ENCODE measurements at regions not wholly inside any gene's neighbourhood (a gene's known extent, or its start where the extent isn't known, plus 50 kb on each side); places are given as distances from the start of the nearest gene placed in this dataset.
"Not testable (repeated sequence)": the region's sequence is repeated elsewhere in the genome, so short reads cannot be mapped to it uniquely, and the experiment has no call there.

DNA sequence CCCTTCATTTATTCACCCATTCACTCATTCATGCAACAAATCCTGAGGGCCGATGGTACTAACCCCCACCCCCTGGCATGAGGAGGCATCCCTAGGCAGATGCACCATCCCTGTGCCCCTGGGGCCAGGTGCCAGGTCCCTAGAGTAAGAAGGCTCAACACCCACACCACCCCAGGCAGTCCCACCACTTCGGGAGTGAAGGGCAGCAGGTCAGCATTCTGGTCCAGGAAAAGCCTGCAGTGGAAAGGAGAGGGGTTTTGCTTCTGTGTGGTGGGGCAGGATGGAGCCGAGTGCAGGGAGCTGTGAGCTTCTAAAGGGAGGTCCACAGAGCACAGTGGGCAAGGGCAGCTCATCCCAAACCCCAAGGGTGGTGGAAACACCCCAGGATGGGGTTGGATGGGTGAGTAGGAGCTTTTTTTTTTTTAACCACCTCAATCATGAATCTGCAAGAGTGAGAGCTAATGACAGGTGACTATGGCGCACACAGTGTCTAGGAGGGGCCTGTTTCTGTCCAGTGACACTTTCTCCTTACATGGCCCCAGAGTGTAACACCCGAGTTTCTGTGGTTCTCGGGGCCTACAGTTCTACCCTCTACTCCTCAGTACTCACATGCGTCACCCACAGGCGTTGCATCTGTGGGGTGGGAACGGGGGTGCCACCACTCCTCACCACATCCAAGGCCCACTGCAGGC is 414.3 kb downstream of the TMEM121 start:
- DNase-seq (ENCODE audit: low spot score in 2 of 2) = no peak
- H3K4me1 ChIP-seq = no peaks in the 10 kb centered on the region
- in situ Hi-C loops (cut with MboI; ENCODE audit: low sequenced_read_pairs) = loop anchor here (10.0 kb wide), 1 partner anchor 386 kb away; no protein-coding TSS in a partner anchor
- no peaks in the 10 kb centered on the region for H3K9me3 ChIP-seq
- H3K36me3 ChIP-seq (replicated peaks) = no peaks in the 10 kb centered on the region
- no peak overlapping the region for H3K4me3 ChIP-seq
- H3K27me3 ChIP-seq (ENCODE audit: low read depth) = no peaks in the 10 kb centered on the region

DNA sequence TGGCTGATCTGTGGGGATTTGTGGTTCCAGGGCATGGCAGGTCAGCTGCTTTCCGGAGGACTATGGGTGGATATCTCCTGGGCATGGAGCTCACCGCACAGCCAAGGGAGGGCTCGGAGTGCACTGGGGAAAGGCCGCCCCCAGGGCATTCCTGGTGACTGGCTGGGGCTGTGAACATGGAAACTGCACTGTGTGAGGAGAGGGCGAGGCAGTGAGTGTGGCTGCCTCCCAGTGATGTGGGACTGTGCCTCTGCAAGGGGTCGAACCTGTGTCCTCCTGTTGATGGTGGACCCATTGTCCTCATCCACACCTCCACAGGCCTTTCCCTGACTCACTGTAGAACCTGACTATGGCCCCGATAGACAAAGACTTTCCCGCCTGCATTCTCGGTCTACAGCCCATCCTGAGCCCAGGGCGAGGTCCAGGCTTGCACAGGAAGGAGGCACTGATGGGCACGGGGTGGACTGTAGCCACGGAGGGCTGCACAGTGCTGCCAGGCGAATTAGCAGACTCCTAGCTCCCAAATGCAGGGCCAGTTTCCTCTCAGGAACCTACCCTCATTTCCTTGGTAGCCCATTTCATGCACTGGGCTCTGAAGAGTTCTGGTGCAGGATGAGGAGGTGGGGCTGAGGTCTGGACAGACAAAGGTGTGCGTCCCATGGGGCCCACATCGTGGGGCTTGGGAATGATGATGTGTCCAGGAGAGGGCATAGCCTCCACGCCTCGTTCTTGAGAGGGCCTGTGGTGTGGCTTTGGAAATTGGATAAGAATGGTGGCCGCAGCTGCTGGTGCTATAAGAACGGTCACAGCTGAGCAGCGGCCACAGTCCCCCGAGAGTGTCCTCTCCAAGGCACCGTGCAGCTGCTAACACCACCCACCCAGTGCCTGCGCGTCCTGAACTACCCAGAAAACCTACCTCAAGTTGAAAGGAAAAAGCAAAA is 415.1 kb downstream of the TMEM121 start:
- no peak for DNase-seq (ENCODE audit: low spot score in 2 of 2)
- no peak overlapping the region for H3K4me3 ChIP-seq
- no peaks in the 10 kb centered on the region for H3K36me3 ChIP-seq (replicated peaks)
- no peaks in the 10 kb centered on the region for H3K9me3 ChIP-seq
- H3K27me3 ChIP-seq (ENCODE audit: low read depth) = no peaks in the 10 kb centered on the region
- in situ Hi-C loops (cut with MboI; ENCODE audit: low sequenced_read_pairs) = loop anchor here (10.0 kb wide), 1 partner anchor 387 kb away; no protein-coding TSS in a partner anchor
- H3K4me1 ChIP-seq = no peaks in the 10 kb centered on the region

DNA sequence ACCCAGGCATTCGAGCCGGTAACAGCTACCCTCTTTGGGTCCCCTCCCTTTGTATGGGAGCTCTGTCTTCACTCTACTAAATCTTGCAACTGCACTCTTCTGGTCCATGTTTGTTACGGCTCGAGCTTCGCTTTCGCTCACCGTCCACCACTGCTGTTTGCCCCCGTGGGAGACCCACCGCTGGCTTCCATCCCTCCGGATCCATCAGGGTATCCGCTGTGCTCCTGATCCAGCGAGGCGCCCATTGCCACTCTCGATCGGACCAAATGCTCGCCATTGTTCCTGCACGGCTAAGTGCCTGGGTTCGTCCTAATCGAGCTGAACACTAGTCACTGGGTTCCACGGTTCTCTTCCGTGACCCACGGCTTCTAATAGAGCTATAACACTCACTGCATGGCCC is 416.3 kb downstream of the TMEM121 start:
- not testable (repeated sequence) for H3K4me3 ChIP-seq; DNase-seq (ENCODE audit: low spot score in 2 of 2); H3K4me1 ChIP-seq; H3K27me3 ChIP-seq (ENCODE audit: low read depth); H3K9me3 ChIP-seq; H3K36me3 ChIP-seq (replicated peaks)
- in situ Hi-C loops (cut with MboI; ENCODE audit: low sequenced_read_pairs) = loop anchor here (10.0 kb wide), 1 partner anchor 388 kb away; no protein-coding TSS in a partner anchor

DNA sequence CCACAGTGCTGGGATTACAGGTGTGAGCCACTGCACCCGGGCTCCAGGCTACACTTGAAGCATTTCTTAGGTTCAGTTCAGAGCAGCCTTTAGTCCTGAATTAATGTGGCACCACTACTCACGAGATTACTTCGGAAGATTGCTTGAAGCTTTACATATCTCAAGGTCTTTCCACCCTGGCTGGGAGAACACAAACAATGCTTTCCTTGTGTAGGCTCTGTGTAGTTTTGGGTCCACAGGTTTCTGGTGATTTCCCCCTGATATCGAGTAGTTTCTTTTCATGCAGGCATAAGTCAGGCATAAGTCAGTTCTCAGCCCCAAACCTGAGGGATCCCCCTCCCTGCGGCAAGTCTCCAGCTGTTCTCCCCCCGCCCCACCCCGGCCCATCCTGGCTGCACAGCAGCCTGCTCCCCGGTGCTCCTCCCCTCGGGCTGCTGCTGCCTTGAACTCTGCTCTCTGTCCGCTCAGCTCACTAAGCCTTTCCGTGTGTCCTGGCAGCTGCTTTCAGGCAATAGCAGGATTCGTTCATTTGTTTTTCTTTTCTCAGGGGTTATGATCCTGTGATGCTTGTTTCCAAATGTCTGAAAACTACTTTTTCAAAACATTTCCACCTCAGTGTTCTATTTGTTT is 417.7 kb downstream of the TMEM121 start:
- in situ Hi-C loops (cut with MboI; ENCODE audit: low sequenced_read_pairs) = loop anchor here (10.0 kb wide), 1 partner anchor 389 kb away; no protein-coding TSS in a partner anchor
- Histone ChIP-seq H3K4me3 (no peak overlapping the region), H3K4me1 (no peaks in the 10 kb centered on the region), H3K27me3 (ENCODE audit: low read depth) (no peaks in the 10 kb centered on the region), H3K36me3 (replicated peaks) (no peaks in the 10 kb centered on the region), H3K9me3 (no peaks in the 10 kb centered on the region)
- DNase-seq (ENCODE audit: low spot score in 2 of 2) = no peak

DNA sequence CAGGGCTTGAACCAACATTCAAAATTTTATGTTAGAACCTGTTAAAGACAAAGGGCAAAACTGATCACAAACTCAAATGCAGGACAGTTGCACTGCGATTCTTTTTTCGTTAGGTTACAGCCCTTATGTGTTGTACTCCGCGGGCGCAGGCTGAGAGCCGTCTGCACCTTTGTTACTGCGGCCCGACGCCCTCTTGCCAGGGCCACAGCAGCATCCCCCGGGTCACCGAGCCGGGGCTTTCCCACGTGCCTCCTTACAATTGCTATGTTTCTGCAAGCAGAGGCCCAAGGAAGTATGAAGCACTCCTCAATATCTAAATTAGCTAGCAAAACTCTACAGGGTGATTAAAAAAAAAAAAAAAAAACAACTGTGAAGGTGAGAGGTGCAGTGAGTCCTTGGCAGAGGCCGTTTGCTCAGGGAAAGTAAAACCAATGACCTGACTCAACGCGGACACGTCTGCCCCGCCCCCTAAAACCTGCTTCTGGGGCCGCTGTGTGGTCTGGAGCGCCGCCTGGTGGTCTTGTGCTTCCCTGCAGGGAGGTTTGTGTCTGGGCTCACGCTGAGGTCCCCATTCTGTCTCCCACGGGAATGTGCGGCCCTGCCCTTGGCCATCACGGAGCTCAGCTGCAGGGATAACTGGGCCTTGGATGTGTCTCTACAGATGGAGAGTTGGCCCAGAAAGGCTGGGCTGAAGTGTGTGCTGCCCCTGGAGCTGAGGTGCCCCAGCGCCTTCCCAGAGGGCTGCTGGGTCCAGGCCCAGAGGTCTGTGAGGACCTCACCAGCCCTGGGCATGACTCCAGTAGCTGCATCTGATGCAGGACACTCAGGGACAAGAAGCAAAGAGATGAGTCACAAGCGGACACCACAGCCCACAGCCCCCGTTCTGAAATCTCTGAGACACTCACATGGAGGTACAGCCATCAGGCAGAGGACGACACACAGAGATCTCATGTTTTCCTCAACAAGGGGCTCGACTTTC is 418.5 kb downstream of the TMEM121 start:
- in situ Hi-C loops (cut with MboI; ENCODE audit: low sequenced_read_pairs) = loop anchor here (10.0 kb wide), 1 partner anchor 390 kb away; no protein-coding TSS in a partner anchor
- H3K36me3 ChIP-seq (replicated peaks) = no peaks in the 10 kb centered on the region
- no peak overlapping the region for H3K4me3 ChIP-seq
- no peaks in the 10 kb centered on the region for H3K9me3 ChIP-seq
- peak; percentile 39 to 88 for DNase-seq (ENCODE audit: low spot score in 2 of 2)
- no peaks in the 10 kb centered on the region for H3K4me1 ChIP-seq
- no peaks in the 10 kb centered on the region for H3K27me3 ChIP-seq (ENCODE audit: low read depth)

DNA sequence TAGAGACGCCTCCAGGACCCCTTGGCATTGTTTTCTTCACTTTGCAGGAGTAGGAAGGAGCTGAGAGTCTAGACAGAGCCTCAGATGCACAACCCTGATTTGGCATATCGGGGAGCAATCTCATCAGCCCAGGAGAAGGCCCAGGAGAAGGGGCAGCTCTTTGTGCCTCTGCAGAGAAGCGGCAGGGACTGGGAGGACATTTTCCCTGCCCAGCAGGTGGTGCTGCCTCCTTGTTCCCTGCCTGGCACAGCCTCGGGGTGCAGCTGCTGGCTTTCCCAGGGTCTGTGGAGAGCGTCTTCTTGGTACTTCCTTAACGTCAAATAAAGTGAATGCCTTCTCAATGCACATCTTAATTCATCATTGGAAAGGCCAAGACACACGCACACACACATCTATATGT is 419.5 kb downstream of the TMEM121 start:
- no peaks in the 10 kb centered on the region for H3K36me3 ChIP-seq (replicated peaks)
- no peaks in the 10 kb centered on the region for H3K4me1 ChIP-seq
- H3K9me3 ChIP-seq = no peaks in the 10 kb centered on the region
- DNase-seq (ENCODE audit: low spot score in 2 of 2) = no peak
- H3K4me3 ChIP-seq = no peak overlapping the region
- in situ Hi-C loops (cut with MboI; ENCODE audit: low sequenced_read_pairs) = loop anchor here (10.0 kb wide), 1 partner anchor 391 kb away; no protein-coding TSS in a partner anchor
- no peaks in the 10 kb centered on the region for H3K27me3 ChIP-seq (ENCODE audit: low read depth)

DNA sequence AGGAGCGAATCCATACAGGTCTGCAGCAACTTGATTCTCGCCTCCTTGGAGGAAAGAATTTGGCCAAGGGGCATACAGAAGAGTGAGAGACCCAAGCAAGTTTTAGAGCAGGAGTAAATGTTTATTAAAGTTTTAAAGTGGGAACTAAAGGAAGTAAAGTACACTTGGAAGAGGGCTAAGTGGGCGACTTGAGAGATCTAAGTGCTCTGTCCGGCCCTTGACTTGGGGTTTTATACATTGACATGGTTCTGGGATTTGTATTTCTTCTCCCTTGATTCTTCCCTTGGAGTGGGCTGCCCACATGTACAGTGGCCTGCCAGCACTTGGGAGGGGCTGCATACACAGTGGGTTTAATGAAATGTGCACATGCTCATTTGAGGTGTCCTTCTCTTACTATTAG is 421.2 kb downstream of the TMEM121 start:
- Histone ChIP-seq H3K4me3 (no peak overlapping the region), H3K27me3 (ENCODE audit: low read depth) (no peaks in the 10 kb centered on the region), H3K4me1 (no peaks in the 10 kb centered on the region), H3K36me3 (replicated peaks) (no peaks in the 10 kb centered on the region), H3K9me3 (no peaks in the 10 kb centered on the region)
- no peak for DNase-seq (ENCODE audit: low spot score in 2 of 2)
- in situ Hi-C loops (cut with MboI; ENCODE audit: low sequenced_read_pairs) = loop anchor here (10.0 kb wide), 1 partner anchor 393 kb away; no protein-coding TSS in a partner anchor

DNA sequence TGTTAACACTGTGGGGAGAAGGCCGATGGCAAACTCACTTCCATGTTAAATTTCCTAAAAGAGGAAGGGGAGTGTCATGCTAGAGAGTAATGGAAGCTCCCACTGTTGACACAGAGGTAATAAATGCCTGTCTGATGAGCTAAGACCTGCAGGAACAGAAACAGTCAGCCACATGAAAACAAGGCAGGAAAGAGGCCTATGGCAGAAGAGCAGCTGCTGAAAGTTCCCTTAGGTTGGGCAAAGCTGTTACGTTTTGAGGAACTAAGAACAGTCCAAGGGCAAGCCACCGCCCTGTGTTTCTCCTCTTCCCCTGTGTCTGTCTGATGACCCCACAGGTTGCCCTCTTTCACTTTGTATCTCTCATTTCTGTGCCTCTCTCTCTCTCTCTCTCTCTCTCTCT is 422.6 kb downstream of the TMEM121 start:
- not testable (repeated sequence) for H3K36me3 ChIP-seq (replicated peaks); H3K27me3 ChIP-seq (ENCODE audit: low read depth); H3K9me3 ChIP-seq; H3K4me3 ChIP-seq; DNase-seq (ENCODE audit: low spot score in 2 of 2); H3K4me1 ChIP-seq
- in situ Hi-C loops (cut with MboI; ENCODE audit: low sequenced_read_pairs) = loop anchor here (10.0 kb wide), 1 partner anchor 394 kb away; no protein-coding TSS in a partner anchor

DNA sequence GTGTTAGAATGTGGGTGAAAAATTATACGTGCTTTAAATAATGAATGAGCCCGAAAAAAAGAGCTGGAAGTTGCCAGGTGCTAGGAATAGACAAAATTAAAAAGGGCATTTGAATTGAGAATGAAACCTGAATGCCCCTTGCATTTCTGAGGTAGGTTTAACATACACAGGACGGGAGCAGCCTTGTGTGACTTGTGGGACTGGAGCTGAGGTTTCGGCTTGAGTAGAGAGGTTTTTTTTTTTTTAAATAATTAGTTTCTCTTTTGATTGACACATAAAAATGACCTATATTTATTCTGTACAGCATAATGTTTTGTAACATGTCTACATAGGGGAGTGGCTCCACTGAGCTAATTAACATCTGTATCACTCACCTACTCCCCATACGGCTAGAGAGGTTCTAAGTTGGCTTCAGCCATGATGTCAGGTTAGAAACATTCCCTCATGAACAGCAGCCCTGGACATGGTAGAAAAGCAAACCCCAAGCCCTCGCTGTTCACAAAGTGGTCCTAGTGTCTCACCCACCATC is 424.0 kb downstream of the TMEM121 start:
- H3K4me1 ChIP-seq; H3K36me3 ChIP-seq (replicated peaks); H3K9me3 ChIP-seq; H3K4me3 ChIP-seq; DNase-seq (ENCODE audit: low spot score in 2 of 2); in situ Hi-C loops (cut with MboI; ENCODE audit: low sequenced_read_pairs); H3K27me3 ChIP-seq (ENCODE audit: low read depth): not testable (repeated sequence)

DNA sequence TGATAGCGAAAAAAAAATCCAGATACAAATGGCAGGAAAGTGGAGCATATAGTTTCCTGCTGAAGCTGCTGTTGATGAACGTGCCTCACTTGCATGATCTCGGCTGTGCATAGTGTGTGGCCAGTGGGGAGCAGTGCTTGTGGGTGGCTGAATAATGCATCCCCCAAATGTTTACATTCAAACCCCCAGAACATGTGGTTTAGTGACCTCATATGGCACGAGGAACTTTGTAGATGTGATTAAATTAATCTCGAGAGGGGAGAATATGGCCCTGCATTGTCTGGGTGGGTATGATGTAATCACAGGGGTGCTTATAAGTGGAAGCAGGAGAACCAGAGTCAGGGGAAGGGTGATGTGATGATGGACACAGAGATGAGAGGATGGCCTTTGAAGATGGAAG is 425.0 kb downstream of the TMEM121 start:
- Histone ChIP-seq H3K36me3 (replicated peaks) (no peaks in the 10 kb centered on the region), H3K27me3 (ENCODE audit: low read depth) (no peaks in the 10 kb centered on the region), H3K4me3 (no peak overlapping the region), H3K4me1 (no peaks in the 10 kb centered on the region), H3K9me3 (no peaks in the 10 kb centered on the region)
- DNase-seq (ENCODE audit: low spot score in 2 of 2) = no peak
- in situ Hi-C loops (cut with MboI; ENCODE audit: low sequenced_read_pairs) = no loop called here

DNA sequence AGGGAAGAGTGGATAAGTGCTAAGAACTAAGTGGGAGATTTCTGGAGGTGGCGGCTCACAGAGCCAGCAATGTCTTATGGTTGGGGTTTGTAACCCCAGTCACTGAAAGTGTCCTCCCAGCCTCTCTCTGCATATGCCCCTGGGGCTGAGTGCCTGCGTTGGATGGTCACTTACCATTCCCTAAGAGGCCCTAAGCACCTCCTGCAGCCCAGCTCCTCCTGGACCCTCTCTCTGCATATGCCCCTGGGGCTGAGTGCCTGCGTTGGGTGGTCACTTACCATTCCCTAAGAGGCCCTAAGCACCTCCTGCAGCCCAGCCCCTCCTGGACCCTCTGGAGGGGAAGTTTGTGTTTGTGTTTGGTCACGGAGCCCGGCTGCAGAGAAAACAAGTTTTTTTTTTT is 425.8 kb downstream of the TMEM121 start:
- Histone ChIP-seq H3K27me3 (ENCODE audit: low read depth) (no peaks in the 10 kb centered on the region), H3K4me1 (no peaks in the 10 kb centered on the region), H3K9me3 (no peaks in the 10 kb centered on the region), H3K36me3 (replicated peaks) (no peaks in the 10 kb centered on the region), H3K4me3 (no peak overlapping the region)
- no peak for DNase-seq (ENCODE audit: low spot score in 2 of 2)
- in situ Hi-C loops (cut with MboI; ENCODE audit: low sequenced_read_pairs) = no loop called here

DNA sequence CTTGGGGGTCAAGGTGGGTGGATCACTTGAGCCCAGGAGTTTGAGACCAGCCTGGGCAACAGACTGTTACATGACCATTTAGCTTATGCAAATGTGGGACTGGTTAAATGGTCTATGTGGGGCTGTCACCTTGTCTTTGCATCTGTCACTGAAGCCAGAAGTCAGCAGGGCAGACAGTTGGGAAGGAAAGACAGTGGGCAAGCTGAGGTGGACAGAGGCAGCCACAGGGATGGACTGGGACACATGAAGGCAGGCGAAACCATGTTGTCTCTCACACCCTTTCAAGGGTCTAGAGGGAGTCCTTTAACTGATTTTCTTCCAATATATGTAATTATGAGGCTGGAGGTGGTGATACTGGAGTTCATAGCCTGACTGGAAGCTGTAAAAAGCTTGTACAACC is 426.4 kb downstream of the TMEM121 start:
- Histone ChIP-seq H3K9me3 (no peaks in the 10 kb centered on the region), H3K4me3 (no peak overlapping the region), H3K36me3 (replicated peaks) (no peaks in the 10 kb centered on the region), H3K27me3 (ENCODE audit: low read depth) (no peaks in the 10 kb centered on the region), H3K4me1 (no peaks in the 10 kb centered on the region)
- in situ Hi-C loops (cut with MboI; ENCODE audit: low sequenced_read_pairs) = no loop called here
- no peak for DNase-seq (ENCODE audit: low spot score in 2 of 2)

Measured in HAP-1 (cell line).